RPMI7951 (cell line): ENCODE measurements at regions not wholly inside any gene's neighbourhood (a gene's known extent, or its start where the extent isn't known, plus 50 kb on each side); places are given as distances from the start of the nearest gene placed in this dataset.

Experiments used
- DNase-seq: peaks from one replicate; pipeline ENCODE4 v3.0.0-alpha.2; 2012; ENCODE audit warnings: low read depth

DNA sequence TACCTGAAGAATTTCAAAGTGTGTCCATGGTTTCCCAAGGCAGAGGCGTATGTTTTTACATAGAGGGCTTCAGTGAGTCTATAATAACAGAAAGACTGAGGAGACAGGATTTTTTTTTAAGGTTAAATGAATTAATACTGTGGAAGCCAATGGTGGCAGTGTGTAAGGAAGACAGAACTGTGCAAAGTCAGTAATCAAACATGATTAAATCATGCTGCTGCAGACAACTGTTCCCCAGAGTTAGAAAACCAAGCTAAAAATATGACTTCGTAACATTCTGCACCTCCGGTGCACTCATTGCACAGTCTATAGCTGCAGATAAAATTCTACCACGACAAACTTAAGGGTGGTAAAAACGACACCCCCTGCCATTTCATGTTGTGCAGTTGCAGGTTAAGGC, 309.6 kb upstream of the TRIB2 start:
- no peak for DNase-seq

DNA sequence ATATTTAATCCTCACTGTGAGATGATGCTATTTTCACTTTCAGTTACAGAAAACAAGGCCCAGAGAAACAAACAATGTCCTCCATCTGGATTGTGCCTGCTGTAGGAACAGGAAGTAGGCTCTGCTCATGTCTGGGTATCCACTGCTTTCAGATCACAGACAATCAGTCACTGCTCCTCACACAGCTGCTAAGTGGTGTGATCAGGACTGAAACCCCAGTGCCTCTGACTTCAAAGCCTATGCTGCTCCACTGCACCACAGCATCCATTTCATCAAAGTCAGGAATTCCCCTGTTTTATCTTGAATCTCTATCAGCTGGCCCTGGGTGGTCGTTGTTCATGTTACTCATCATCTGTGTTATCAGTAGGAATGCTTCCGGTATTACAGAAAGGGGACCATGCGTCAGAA, 303.8 kb upstream of the TRIB2 start:
- peak; percentile 87 for DNase-seq

DNA sequence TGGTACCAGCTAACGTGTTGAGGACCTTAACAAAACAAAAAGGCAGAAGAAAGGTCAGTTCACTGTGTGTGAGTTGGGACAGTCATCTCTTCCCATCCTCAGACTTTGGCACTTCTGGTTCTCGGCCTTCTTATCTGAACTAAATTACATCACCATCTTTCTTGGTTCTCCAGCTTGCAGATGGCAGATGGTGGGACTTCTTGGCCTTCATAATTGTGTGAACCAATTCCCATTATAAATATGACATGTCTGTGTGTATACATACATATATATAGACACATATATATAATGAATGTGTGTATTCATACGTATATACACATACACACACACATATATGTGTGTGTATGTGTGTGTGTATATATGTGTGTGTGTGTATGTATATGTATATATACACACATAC, 301.2 kb upstream of the TRIB2 start:
- no peak for DNase-seq

DNA sequence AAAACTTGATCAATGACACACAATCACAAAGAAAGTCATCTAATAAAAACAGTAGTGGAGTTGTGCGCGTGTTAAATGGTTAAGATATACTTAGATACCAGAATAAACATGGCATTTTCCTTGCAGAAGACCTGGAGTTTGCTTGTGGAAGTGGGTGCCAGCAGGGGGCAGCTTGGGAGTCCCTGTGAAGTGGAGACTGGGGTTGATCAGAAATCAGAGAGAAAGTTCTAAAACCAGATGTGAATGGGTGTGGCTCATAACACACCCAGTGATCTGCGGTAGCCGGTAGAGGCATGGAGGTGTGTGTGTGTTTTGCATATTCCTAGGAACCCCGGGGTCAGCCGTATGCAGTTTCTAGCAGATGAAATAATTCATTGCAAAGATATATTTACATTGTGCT, 300.1 kb upstream of the TRIB2 start:
- DNase-seq: peak; percentile 62

DNA sequence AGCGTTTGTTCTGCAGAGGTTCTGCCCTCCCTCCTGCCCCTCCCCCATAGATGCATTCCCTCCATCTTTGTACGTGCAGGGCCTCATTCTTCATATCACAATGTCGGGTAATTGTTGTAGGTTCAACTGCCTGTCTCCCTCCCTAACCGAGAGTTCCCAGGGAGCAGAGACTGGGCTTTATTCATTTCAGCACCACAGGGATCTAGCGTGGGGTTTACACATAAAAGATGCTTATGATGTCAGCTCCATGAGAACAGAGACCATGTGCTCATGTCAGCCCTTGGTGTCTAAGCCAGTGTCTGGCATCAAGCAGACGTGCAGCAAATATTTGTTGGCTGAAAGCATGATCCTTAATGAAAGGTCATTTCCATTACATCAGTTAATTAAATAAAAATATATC, 298.9 kb upstream of the TRIB2 start:
- DNase-seq: no peak

DNA sequence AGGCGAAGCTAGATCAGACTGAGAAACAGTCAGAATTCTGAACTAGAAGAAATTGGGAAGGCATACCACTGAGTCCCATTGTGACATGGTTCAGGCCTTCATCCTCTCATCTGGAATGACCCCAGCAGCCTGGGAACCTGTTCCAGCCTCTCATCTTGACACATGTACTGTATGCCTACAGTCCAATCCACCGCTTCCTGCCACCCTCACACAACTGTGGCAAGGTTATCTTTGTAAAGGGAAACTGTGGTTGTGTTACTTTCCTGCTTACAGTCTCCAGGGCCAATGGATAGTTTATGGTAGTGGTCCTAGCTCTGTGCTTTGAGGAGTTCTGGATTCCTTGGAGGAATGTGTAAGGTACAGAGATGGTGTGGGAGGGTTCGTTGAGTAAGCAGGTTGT, 296.9 kb upstream of the TRIB2 start:
- DNase-seq: no peak

DNA sequence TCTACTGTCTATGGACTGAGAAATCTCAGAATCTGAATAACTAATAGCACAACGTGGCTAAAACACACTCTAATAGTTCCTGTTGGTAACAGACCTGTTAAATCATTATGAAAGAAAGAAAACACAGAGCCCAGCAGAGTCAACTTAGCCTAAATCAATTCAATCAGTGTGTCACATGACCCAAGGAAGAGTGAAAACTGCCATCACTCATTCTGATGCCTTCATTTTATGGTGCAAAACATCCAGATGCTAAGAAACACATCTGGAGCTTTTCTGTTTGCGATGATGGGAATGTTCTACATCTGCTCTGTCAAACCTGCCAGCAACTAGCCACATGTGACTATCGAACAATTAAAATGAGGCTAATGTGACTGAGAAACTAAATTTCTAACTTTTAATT, 295.7 kb upstream of the TRIB2 start:
- no peak for DNase-seq

DNA sequence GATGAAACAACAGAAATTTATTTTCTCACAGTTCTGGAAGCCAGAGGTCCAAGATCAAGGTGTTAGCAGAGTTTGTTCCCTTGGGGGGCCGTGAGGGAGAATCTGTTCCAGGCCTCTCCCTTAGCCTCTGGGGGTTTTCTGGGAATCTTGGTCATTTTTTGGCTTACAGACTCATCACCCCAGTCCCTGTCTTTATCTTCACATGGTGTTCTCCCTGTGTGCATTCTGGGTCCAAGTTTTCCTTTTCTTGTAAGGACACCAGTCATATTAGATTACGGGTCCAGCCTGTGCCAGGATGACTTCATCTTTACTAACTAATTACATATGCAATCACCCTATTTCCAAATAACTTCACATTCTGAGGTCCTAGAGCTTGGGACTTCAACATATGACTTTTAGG, 292.5 kb upstream of the TRIB2 start:
- peak; percentile 30 for DNase-seq

DNA sequence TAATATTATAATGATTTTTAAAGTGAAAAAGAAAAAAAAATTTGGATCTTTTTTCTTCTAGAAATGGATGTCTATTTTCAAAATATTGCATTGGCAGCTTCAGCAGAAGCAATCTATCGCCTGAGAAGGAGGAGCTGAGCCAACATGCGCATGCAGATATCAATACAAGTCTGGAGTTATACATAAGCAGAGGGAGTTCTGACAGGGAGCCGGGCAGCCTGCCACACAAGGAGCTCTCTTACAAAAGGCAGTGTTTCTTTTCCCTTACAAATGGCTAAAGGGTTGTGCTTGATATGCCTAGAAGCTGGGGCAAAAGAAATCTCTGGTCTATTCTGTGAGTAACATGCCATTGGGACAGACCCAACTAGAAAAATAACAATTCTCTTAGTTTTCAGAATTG, 291.9 kb upstream of the TRIB2 start:
- DNase-seq: no peak

DNA sequence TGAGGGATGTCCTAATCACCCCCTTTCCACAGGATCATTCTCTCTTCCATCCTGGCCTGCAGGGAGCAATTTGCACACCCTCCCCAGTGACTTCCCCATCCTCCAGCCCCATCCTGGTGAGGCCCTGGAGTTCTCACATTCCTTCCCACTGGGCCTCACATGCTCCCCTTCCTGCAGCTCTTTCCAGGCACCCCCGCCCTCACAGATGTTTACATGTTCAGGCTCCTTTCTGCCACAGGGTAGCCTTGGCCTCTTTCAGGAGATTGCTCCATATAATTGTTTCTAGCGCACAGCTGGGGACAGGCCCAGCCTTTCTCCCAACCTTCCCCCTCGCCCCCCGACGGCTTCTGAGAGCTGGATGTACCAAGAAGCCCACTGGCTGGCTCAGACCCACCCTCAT, 288.4 kb upstream of the TRIB2 start:
- peak; percentile 46 for DNase-seq

DNA sequence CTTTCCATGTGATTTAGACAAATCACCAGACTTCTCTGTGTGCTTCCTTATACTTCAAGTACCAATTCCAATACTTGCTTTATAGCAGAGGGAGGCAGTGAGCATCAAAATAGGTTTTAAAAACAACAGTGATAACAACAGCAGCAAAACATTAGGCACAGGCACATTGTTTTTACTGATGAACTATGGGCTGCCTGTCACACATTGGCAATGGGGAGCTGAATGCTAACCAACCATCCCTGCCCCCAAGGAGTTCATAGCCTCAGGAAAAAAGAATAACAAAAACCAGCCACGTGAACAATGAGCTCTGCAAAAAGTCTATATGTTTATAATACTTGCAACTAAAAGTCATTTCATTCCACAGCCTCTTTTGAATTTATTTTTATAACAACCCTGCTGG, 287.9 kb upstream of the TRIB2 start:
- peak; percentile 24 for DNase-seq

DNA sequence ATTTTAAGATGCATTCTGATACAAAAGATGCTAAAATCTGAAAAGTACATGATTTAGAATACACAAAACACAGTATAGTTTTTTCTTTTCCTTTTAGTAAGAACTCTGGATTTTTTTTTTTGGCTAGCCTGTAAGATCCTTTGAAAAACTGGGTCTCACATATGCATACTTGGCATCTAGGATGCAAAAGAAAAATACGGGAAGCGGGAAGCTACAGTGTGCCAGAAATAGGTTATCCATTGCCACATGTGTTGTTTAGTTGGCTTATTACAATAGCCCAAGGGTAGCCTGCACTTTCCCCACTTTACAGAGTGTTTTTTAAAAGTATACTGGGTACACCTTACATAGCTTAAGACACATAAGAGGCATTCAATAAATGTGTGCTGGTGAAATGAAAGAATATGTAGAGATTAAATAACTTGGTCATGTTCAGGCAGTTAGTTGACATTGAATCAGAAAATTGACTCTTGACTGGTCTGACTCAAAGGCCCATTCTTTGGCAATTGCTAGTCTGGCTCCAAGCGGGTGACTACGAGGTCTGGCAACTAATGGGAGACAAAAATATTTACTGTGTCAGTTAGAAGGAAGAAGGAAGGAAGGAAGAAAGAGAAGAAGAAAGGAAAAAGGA, 286.8 kb upstream of the TRIB2 start:
- peak; percentile 76 for DNase-seq

DNA sequence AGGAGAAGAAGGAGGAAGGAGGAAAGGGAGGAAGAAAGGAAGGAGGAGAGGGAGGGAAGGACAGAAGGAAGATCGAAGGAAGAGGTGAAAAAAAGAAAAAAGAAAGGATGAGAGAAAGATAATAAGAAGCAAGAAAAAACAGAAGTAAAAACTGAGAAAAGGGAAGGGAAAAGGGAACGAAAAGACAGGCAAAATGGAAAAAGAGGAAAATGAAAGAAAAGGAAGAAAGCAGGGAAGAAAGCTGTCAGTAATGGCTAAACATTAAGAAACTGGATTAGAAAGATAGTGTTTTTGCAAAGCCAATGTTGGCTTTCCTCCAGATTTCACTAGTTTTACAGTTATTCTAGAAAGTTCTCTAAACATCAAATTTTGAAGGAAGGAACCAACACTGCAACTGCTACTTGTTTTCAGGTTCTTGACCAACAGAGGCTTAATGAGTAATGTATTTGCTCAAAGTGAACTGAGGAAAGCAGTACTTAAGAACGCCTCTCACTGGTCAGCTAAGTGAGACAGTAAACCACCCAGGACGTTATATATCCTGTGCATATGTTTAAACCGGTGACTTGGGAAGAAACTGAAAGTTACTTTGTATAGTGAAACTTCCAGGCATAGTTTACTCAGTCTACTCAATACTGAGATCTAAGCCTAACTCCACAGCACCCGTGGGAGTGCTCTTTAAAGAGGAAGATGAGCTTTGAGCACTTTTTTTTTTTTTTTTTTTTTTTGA, 286.2 kb upstream of the TRIB2 start:
- DNase-seq: peak; percentile 79

DNA sequence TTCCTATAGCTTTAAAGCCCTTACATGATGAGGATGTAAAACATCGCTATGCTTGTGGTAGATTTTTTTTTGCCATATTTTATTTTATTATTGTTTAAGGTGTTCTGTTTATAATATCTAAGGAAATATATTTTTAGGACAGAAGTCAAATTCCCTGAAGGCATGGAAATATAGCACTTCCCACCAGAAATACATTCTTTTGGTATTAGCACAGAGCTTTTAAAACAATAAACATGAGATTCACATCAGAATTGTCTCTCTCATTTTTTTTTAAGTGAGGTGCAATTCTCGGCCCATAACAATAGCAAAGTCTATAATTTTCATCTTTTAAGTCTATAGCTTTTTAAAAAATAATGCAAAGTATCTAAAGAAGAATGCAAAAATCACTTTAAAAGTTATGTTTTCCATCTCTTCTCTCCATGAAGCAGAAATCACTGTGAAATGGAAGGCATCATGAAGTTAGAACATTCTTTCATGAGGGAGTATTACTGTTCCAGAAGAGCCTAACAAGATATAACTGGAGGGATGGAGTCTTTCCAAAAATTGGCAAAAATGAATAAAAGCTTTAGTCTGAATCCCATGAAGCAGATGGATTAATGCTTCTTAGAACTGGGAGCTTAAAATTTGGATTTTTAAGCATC, 283.6 kb upstream of the TRIB2 start:
- no peak for DNase-seq

DNA sequence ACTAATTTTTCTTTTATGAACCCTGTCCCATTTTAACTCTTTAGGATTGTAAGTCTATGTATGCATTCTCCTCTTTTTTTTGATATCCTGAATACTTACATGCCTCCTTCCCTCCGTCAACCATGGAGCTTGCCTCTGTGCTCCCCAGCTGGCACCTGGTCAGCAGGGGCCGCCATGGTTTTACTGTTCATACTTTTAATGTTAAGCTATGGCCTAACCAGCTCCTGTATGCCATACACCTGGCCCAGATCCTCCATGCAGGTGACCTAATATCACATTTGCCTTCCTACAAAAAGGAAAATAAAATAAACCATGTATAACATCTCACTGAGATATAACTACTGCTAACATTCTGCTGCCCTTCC, 283.1 kb upstream of the TRIB2 start:
- DNase-seq: no peak

DNA sequence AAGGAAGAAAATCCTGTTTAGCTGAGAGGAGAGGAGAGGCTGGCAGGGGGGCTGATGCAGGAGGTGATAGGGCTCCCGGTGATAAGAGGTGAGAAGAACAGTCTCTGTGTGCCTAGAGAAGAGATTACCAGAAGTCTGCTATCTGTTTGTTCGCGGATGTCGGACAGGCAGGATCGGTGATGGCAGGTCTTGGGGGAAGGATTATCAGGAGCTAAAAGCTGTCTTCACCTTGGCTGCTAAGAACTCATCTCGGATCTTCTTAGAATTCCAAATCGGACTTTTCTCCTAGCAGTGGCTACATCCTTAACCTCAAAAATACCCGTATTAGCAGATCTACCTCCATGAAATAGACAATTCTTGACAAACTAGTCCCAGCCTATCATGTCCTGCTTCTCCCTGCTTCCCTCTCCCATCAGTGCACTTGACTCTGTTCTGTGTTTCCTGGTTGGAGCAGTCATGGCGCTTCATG, 282.1 kb upstream of the TRIB2 start:
- no peak for DNase-seq

DNA sequence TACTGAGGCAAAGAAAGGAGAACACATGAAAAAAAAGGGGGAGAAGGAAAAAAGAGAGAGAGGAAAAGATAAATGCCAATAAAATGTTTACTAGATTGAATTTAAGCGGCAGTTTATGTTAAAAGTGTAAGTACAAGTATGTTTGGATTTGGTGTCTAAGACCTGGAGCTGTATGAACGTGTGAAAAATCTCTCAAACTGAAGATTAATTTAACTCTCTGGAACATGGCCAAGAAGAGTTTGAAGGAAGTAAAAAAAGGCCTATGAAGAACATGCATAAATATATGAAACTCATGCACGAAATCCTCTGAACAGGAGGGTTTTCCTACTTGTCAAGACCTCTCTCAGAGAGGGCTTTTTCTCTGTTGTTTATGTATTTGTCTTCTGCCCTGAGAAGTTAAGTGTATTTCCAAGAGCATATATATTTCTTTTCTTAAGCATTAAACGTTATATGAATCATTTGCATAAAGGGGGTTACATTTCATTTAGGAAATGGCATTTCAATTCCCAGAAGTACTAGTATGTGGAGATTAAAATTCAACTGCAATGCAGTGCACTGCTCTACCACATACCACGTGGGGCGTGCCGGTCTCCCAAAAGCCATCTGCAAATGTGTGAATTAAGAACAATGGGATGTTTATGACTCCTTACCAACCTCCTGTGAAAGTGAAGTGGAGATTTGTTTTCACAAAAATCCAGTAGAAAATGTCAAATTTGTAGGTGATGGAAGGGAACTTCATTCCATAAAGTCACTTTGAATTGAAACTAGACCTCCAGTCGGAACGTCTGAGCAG, 281.1 kb upstream of the TRIB2 start:
- no peak for DNase-seq

DNA sequence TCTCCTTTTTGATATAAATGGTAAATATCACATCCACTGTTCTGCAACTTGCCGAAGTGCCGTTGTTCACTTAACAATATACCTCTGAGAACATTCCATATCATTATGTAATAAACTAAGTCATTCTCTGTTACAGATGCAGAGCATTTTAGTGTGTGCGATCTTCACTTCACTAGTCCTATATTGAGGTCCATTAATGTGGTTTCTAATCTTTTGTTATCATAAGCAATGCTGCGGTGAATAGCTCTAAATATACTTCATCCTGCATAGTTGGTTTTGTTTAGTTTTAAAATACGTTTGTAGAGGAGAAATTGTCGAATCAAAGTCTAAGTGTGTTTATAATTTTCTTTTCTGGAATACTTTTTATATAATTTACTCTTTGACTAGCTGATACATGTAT, 280.3 kb upstream of the TRIB2 start:
- no peak for DNase-seq

DNA sequence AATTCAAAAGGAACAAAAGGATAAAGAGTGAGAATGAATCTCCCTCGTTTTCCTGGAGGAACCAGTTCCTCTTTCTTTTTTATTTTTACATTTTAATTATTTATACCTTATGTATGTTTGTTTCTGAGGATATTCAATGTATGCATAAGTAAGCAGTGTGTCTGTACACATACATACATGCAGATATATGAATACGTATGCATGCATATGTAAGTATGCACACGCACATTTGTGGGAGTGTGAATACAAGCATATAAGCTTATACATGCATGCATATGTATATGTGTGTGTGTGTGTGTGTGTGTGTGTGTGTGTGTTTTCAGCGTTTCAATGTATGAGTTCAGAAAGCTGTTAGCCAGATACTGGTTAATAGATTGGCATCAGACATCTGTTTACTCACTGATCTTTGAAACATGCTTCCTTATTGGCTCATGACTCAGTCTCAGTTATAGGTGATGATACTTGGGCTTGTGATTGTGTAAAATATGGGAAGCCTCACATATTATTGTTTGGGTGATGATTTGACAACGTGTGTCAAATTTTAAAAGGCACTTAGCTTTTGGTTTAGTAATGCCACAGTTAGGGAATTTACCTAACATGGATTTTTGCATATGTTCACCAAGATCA, 279.7 kb upstream of the TRIB2 start:
- no peak for DNase-seq

DNA sequence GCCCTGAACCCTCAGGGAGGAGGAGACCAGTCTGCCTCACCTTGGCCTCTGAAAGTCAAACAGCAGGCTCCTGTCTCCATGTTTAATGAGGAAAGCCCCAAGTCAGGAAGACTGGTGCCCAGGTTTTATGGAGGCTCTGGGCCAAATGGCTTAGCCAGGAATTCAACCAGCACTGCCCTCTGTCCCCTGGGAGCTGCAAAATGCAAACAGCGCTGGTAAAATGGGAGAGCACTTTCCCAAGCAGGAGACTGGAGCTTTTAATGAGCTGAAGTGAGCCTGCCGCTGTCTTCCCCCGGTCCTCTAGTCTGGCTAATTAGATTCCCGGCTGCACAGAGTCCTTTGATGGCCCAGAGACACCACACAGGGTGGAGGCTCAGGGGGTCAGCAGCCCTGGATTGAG, 276.0 kb upstream of the TRIB2 start:
- DNase-seq: no peak

DNA sequence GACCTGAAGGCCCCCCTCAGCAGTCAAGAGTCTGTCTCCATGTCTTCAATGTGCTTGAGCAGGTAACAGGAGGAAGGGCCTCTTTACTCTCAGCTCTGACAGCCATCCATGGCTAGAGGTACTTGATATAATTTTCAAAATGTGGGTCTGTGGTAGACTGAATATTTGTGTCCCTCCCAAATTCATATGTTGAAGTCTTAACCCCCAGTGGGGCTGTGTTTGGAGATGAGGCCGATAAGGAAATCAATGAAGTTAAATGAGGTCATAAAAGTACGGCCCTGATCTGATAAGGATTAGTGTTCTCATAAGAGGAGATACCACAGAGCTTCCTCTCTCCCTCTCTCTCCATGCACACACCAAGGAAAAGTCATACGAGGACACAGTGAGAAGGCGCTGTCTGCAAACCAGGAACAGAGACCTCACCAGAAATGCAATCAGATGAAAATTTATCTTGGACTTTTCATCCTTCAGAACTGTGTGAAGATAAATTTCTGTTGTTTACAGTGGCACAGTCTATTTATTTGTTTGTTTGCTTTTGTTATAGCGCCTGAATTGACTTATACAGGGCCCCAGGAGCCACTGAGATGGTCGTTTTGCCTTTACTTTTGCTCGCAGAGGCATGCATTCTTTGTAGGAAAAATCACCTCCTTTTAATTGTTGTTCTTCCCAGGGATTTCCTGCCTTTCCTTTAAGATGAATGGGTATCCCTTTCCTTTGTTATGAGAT, 274.8 kb upstream of the TRIB2 start:
- DNase-seq: peak; percentile 60
